ENCODE measurements at regions not wholly inside any gene's neighbourhood (a gene's known extent, or its start where the extent isn't known, plus 50 kb on each side); places are given as distances from the start of the nearest gene placed in this dataset.

DNA sequence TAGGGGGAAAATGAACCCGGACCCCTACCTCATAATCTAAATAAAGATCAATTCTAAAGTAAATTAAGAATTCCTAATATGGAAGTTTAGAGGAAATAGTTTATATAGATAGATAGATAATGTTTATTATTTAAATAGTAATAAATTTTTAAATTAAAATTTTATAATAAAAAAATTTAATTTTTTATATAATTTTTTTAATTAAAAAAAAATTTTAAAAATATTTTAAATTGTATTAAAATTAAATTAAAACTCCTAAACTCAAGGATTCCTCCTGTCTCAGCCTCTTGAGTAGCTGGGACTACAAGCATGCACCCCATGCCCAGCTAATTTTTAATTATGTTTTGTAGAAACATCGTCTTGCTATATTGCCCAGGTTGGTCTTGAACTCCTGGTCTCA lies 186.9 kb upstream of the VRK2 start:
- no peak for TF ChIP-seq POLR2AphosphoS5 (IDR thresholded peaks at IDR 0.05; ENCODE audit: low read depth, low read length)
- no peak for TF ChIP-seq POLR2A (IDR thresholded peaks at IDR 0.05; ENCODE audit: low read depth, low read length)
- no peak for TF ChIP-seq TAF1 (IDR thresholded peaks at IDR 0.05; ENCODE audit: borderline replicate concordance, low read depth, low read length)

Measured in GM12892 (cell line).